GM21528 (cell line): ENCODE measurements at regions not wholly inside any gene's neighbourhood (a gene's known extent, or its start where the extent isn't known, plus 50 kb on each side); places are given as distances from the start of the nearest gene placed in this dataset.

Experiments
- ATAC-seq: cut with Tn5 transposase; IDR thresholded peaks from one replicate; pipeline ENCODE4 v1.9.1; 2021; ENCODE audit warnings: mild to moderate bottlenecking, moderate library complexity; ENCODE audit not compliant: unreplicated experiment, low FRiP score

DNA sequence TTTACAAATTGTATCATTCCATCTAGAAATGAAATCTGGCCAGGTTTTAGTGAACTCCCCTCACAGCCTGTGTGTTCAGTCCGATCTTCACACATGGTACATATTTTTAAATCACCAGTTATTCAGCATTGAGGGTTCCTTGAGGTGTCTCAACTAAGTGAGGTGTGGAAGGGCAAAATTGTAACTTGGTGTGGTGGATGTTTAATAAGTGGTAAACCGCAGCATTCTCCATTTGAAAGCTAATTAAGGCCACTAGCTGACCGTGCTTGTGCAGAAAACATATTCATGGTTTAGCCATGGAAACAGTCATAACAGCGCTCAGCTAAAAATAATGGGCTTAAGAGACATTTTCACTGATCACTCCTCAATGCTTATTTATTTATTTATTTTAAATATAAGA lies 786.2 kb upstream of the FANCL start:
- ATAC-seq = no peak

DNA sequence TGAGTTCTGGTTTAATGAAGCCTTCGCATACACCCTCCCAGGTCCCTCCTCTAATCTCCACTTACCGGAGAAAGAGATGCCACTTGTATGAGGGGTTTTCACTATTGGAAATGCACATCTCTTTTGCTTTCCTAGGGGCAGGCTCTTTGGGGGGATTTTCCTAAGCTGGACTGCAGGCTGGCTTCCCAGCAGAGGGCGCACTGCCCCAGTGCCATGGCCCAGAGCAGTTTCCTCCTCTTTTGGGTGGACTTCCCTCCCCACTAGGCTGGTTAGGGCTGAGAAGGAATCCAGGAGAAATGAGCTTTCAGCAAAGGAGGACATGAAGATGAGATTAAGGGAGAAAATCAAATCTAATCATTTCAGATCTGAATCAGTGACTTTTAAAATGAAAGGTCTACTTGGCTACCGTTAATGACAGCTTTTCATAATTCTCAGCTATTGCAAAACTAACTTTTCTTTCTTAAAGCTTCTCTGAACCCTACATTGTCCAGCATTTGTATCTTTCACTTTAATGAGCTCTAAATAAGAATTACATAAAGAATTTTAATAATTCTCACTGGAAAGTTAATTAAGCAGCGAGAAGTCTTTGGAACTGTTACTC lies 784.1 kb upstream of the FANCL start:
- ATAC-seq = no peak

DNA sequence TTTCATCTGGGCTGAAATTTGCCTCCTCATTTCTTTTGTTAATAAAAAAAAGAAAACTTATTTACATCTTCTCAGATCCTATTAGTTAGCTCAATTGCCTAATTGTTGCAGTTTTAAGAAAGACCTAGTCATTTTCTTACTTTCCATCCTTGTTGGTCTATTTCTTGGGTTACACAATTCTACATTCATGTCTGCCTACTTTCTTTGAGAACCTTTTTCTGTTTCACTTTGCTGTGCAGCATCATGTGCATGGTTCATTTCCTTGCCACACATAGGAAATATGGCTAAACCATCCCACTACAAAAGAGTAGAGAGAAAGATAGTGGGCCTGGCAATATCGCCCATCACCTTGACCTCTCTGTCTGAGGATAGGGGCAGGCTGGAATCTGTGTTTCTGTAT lies 780.7 kb upstream of the FANCL start:
- no peak for ATAC-seq

DNA sequence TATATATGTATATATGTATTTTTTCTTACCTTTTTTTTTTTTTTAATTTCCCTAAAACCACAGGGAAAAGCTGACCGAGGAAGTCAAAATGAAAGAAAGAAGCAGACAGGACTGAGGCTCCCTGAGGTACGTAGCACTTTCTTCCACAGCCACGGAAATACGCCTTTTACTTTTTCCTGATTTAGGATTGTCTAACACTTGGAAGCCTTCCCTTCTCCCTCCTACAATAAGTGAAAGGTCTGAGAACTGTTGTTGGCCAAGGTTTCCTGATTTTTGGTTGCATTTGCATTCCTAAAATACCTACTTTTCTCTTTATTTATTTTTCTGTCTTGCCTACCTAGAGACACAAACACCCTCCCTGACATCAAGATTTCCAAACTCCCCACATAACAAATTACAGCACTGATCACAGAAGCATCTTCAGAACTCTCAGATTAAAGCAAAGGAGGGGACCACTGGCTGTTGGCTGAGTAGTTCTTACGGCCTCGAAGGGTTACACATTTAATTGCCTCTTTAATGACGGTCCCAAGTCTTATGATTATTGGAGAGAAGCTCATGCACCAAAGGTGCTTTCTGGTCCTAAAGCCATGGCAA lies 778.5 kb upstream of the FANCL start:
- ATAC-seq = no peak

DNA sequence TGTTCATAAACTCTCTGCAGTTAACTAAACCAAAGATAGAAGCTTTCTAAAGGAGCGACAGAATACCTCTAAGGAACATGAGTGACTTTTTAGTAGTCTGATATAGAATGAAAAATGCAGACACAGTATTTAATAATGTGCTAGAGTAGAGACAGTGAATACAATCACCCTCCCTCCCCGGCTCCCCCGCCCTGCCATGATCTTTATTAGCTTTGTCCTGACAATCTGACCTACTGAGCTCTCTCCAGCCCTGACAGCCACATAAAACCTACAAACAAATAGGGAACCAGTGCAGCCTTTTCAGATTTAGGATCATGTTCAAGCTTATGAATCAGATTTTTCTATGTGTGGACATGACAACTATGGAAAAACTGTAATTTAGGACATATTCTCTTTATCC lies 777.6 kb upstream of the FANCL start:
- no peak for ATAC-seq

DNA sequence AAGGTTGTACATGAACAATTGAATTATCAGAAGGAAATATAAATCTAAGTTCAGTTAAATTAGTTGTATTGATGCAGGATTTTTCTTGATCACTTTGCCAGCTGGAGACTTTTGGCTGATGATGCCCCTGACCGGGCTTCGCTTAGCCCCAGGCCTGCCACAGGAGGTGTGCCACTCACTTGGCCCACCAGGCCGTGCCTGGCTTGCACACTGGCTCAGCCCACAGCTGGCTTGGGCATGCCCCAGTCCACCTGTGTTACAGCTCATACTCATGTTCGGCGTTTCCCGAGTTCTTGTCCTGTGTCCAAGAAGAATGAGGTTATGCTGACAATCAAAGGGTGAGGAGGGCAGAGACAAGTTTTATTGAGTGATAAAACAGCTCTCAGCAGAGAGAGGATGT lies 773.9 kb upstream of the FANCL start:
- no peak for ATAC-seq

DNA sequence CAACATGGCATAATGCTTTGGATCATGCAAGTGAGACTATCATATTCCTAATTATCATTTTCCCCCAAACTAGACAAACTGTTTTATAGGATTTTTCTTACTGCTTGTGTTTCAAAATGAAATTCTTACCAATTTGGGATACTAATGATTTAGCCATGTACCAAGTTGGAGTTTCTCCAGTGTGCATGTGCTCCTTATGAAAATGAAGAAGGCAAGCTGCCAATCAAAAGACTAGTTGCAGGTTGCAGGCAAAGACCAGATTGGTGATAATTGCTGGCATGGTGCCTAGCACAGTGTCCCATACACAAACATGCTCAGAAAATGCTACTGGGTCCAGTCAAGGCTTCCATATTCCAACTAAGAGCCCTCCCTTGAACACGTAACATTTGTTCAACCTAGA lies 771.8 kb upstream of the FANCL start:
- ATAC-seq = no peak

DNA sequence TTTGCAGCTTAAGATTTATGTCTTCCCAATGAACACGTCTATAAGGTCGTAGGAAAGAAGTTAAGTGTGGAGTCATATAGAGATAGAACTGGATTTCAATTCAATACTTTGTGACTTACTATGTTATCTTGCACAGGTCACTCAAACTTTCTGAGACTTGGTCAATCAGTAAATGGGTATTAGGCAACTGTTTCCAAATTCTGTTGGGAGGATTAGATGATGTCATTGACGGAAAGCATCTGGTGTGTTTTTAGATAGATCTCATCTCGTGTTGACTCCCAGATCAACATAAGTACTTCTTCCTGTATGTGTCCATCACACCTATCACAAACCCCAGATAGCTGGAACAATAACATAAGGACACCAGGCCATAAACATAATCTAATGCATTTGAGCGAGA lies 771.1 kb upstream of the FANCL start:
- no peak for ATAC-seq

DNA sequence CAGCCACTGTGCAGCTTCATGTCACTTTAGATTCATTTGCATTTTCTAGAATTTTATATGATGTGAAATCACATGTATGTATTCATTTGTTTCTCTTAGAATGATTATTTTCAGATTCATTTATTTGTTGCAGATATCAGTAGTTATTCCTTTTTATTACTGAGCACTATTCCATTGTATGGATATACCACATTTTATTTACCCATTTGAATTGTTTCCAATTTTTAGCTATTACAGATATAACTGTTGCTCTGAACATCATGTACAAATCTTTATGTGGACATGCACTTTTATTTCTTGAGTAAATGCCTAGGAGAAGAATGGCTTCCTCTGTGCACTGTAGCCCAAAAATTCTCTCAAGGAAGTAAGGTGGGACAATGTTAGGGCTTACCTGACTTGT lies 767.8 kb upstream of the FANCL start:
- no peak for ATAC-seq

DNA sequence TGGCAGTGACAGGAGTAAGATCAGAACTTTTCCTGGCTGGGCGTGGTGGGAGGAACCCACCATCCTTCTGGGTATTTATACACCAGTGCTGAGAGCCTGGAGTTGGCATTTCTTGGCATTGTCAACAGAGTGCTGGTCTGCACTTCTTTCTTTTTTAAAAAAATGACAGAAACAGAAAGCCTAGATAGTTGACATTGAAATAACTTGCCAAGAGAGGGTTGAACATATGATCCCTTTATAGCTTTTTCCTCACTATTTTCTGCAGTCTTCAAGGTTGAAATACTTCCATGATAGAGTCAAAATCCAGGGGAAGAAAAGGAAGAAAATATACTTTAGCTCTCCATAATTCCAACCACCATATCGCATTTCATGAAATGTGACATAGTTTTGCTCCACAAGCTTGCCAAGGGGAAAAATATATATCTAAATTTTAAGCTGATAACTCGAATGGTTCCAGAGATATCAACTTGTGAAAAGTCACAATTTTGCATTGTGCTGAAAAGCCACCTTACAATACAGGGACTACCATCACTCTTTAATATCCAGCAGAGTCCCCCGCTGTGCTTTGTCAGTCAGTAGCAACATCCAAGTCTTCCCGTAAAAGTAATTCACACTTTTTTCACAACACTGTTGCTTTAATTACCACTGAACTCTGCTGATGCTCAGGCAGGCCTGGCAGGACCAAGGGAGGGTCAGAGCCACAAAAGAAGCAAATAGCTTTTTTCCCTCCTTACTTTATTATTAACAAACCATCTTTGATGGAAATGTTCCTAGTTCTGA lies 764.9 kb upstream of the FANCL start:
- ATAC-seq = no peak

DNA sequence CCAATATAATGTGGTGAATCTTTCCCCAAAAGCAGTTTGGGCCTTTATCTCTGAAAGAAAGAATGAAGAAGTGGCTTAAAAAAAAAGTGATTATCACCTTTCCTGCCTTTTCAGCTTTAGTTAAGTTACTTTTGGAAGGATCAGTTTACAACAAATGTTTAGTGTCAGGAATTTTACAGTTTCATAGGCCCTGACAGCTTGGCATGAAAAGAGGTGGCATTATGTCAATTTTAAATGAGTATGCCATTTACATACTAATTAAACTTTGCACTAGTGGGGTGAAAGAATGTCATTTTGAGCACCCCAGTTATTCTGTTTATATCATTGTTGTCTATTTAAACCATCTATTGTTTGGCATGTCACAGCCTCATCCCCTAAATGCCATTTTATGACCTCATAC lies 763.5 kb upstream of the FANCL start:
- ATAC-seq = no peak

DNA sequence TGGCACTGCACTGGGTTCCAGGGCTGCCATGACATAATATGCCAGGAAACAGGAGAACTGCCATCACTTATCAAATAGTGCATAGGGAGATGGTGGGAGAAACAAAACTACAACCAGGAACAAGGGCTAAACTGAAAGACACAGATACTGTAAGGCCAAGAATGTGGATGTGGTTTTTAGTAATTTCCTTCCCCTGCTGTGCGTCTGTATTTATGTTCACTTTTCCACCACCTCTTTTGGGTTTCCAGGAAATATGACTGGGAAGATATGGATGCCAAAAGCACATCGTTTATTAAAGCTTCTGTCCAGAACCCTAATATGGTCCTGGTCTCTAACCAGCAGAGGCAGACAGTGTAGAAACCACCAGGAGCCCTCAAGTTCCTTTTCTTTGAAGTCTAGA lies 759.7 kb upstream of the FANCL start:
- ATAC-seq = no peak

DNA sequence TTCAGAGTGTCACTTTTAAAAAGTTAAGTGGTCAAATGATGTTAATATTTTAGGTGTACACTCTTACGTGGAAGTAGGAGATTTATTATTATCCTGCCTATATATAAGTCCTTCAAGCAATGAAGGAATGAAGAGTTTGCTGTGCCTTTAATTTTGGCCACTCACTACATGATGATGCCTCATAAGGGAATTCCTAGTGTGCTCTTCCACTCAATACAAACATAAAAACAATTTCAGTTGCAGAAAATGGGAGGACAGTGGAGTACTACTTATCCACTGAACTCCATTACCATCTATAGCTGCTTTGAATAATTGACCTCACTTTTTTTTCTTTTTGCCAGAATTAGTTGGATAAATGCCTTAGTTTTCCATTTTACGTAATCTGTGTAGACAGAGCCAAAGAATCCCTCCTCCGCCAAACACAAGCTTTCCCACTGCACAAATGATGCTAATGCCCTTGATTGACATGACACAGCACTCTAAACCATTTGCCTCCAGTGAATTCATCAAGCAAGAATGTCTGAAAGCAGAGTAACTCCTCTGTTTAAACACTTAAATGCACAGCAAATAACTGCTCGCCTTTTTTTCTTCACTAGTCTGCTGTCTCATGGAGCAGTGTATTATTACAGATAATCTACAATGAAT lies 751.1 kb upstream of the FANCL start:
- ATAC-seq = no peak

DNA sequence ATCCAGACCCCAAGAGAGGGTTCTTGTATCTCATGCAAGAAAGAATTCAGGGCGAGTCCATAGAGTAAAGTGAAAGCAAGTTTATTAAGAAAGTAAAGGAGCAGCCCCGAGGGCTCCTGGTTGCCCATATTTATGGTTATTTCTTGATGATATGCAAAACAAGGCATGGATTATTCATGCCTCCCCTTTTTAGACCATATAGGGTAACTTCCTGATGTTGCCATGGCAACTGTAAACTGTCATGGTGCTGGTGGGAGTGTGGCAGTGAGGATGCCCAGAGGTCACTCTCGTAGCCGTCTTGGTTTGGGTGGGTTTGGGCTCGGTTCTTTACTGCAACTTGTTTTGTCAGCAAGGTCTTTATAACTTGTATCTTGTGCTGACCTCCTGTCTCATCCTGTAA lies 750.2 kb upstream of the FANCL start:
- ATAC-seq = no peak

DNA sequence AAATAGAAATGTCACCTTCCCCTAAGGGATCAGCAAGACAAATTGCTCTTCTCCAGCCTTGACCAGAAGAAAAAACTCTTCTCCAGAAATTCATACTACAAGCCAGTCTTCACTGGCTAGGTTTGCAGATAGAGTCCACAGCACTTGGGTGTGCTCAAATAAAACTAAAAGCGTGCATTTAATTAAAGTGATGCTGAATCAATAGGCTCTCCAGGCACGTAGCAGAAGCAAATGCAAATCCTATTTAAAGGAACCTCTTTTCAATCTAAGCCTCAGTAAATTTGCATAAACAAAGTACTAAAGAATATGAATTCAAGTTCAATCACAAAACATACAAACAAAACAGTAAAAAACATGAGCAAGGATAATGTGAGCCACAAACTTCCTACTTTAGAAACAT lies 744.4 kb upstream of the FANCL start:
- no peak for ATAC-seq

DNA sequence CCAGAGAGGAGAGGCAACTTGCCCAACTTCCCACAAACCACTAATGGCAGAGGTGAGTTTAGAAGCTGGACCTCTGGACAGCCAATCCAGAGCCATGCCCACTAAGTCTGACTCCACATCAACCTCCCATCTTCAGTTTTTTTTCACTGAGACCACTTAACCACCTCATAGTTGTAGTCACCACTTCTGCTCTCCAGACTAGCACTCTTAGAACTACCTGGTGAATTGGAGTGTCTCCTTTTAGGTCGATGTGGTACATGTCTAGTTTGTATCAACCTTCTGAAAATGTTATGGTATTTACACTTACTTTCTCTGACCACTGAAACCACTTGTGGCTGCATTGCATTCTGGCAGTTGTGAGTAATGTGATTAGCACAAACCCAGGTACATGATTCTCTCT lies 743.6 kb upstream of the FANCL start:
- no peak for ATAC-seq

DNA sequence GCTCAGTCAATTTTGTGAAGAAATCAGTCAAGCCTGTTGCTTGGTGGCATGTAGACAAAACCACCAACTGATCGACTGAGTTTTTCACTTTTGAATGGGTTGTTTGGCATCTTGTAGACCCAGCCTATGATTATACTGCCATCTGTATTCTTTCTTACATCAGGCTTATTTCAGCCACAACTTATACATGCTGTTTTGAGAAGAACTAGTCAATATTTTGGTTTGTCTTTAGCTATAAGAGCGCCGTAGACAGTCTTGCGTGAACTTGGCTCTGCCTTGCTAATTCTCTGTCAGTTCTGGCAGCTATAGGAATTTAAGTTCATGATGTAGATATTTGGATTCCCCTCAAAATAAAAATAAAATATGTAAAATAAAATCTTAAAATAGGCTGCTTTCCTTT lies 742.0 kb upstream of the FANCL start:
- no peak for ATAC-seq

DNA sequence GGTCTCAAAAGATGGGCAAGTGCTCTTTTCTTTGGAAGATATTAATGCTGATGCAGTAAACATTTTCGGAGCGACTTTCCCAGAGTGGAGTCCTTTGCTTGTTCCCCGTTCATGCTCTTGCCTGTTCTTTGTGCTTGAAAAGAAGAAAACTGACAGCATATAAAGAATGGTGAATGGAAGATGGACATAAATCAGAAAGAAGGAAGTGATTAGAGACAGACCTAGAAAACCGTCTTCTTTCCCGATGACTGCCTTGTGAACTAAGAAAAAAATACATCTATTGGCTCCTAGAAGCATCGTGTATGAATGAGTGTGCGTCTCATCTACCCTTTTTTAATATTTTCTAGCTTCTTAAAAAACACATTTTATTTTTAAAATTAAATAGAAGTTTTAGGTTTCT lies 740.1 kb upstream of the FANCL start:
- no peak for ATAC-seq

DNA sequence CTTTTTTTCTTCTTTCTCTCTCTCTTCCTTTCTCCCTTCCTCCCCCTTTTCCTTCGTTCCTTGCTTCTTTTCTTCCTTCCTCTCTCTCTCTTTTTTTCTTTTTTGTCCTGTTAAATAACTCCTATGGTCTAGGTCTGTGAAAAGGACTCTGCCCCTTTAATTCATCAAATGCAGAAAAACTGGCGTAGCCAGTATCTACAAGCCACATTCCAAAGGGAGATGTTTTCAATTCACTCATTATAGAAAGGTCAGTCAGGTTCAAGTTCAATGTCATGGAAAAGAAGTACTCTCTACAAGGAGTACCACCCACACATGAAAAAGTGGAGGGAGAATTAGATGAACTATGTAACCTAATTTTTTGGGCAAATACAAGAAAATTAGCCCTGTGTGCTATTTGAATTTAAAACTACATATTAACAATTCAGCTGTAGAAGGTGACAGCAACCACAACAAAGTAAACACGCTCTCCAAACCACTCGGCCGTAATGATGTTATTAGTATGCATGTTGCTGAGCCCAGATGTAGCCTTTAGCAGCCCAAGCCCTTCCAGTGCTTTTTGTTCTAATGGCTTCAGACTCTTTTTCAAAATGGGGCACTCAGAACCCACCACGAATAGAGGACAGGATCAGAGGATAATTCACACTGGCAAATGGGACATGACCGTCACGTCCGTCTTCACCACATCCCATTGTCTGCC lies 735.4 kb upstream of the FANCL start:
- ATAC-seq = no peak

DNA sequence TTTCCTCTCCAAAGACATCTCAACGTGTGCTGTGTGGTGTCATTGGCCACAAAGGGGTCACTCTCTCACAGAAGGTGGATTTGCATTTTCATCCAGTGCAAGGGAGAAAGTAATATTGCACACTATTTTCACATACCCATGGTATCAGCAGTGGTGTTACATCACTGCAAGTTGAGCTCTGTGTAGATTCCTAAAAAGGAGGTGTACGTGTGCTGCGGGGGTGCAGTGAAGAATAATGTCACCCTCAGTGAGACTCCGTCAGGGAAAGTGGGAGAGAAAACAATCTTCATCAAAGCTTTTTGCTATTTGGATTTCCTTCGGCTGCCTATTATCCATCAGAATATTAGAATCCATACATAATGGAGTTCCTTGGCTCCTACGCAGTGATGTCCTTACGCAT lies 733.8 kb upstream of the FANCL start:
- ATAC-seq = no peak

DNA sequence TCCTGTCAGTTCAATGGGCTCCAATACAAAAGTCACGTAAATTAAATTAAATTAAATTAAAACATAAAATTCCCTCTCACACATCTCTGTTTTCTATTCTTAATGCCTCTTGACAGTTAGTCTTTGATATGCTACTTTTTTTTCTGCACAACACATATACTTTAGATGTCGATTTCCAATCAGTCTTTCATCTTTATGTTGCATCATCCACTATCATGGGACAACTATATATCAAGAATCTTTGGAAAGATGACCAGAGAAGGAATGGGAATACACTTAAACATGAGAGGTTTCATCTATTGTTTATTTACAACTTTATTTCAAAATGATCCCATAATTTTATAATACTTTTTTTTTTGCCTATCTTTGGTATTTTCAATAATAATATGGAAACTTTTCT lies 733.3 kb upstream of the FANCL start:
- ATAC-seq = no peak
